Head of caudate nucleus (tissue), 42 donors: ENCODE measurements at regions not wholly inside any gene's neighbourhood (a gene's known extent, or its start where the extent isn't known, plus 50 kb on each side); places are given as distances from the start of the nearest gene placed in this dataset.
A peak's percentile ranks its signal among the peaks of the same experiment; 100 is the strongest.

Source experiments
- DNase-seq, 42 donors: peaks; one replicate each; pipeline versions ENCODE4 v3.0.0 to v3.0.0-alpha.2; 2020 to 2021; ENCODE audit warnings: mixed read lengths in 7 of 42
- intact Hi-C: fragments of 100-400 bp; cut with DNase I; formaldehyde crosslinking; loops from one replicate; pipeline ENCODE4 v1.15.0; 2022

GRCh38 chr7:155222573-155222972, 75.1 kb upstream of the INSIG1 start:
- DNase-seq, result no peak
- intact Hi-C loops, result no loop called here

- intact Hi-C loops, result no loop called here
- DNase-seq, result no peak
Measured at GRCh38 chr7:155223021-155223420, 74.7 kb upstream of the INSIG1 start.

- intact Hi-C loops, result no loop called here
- no peak for DNase-seq
Measured at GRCh38 chr7:155223503-155223902, 74.2 kb upstream of the INSIG1 start.

GRCh38 chr7:155224116-155224811, 73.4 kb upstream of the INSIG1 start:
- no peak for DNase-seq
- intact Hi-C loops, result no loop called here

GRCh38 chr7:155225095-155225494, 72.6 kb upstream of the INSIG1 start:
- DNase-seq, result no peak
- intact Hi-C loops, result no loop called here

GRCh38 chr7:155225516-155225915, 72.2 kb upstream of the INSIG1 start:
- intact Hi-C loops, result no loop called here
- no peak for DNase-seq

- DNase-seq, result no peak
- intact Hi-C loops, result no loop called here
Measured at GRCh38 chr7:155226261-155227003, 71.2 kb upstream of the INSIG1 start.

- intact Hi-C loops, result no loop called here
- peak in 1 of 42 donors; percentile 16 for DNase-seq
Measured at GRCh38 chr7:155227004-155227787, 70.5 kb upstream of the INSIG1 start.

GRCh38 chr7:155227788-155228458, 69.8 kb upstream of the INSIG1 start:
- no peak for DNase-seq
- intact Hi-C loops, result no loop called here

GRCh38 chr7:155228459-155228845, 69.2 kb upstream of the INSIG1 start:
- DNase-seq, result no peak
- intact Hi-C loops, result no loop called here

GRCh38 chr7:155228894-155229293, 68.8 kb upstream of the INSIG1 start:
- intact Hi-C loops, result no loop called here
- no peak for DNase-seq

- no peak for DNase-seq
- intact Hi-C loops, result no loop called here
Measured at GRCh38 chr7:155229548-155230168, 68.0 kb upstream of the INSIG1 start.

GRCh38 chr7:155230169-155230593, 67.5 kb upstream of the INSIG1 start:
- intact Hi-C loops, result no loop called here
- DNase-seq, result peak; percentile 39 to 91 (median 79)

- no peak for DNase-seq
Measured at GRCh38 chr7:155231241-155231800, 66.4 kb upstream of the INSIG1 start.

GRCh38 chr7:155231941-155232340, 65.7 kb upstream of the INSIG1 start:
- DNase-seq, result no peak
- intact Hi-C loops, result no loop called here

More at GRCh38 chr7:155231241-155231800, 66.4 kb upstream of the INSIG1 start:
- intact Hi-C loops, result no loop called here

GRCh38 chr7:155232911-155233310, 64.8 kb upstream of the INSIG1 start:
- no peak for DNase-seq
- intact Hi-C loops, result no loop called here

- no peak for DNase-seq
- intact Hi-C loops, result no loop called here
Measured at GRCh38 chr7:155233311-155234157, 64.1 kb upstream of the INSIG1 start.

- intact Hi-C loops, result no loop called here
- peak in 4 of 42 donors; percentile 24 to 57 (median 36) for DNase-seq
Measured at GRCh38 chr7:155234158-155234492, 63.6 kb upstream of the INSIG1 start.
